ENCODE measurements at regions not wholly inside any gene's neighbourhood (a gene's known extent, or its start where the extent isn't known, plus 50 kb on each side); places are given as distances from the start of the nearest gene placed in this dataset.

- H3K4me3 Mint-ChIP-seq, result no peak overlapping the region
- no peaks in the 10 kb centered on the region for H3K27me3 Mint-ChIP-seq (ENCODE audit: low read depth)
- H3K36me3 Mint-ChIP-seq, result no peaks in the 10 kb centered on the region; the same call in 1 of the 2 replicates
- CTCF ChIA-PET, result no interaction called here
- DNase-seq (ENCODE audit: low spot score) (no peak), ATAC-seq (no peak)
- POLR2A ChIA-PET, result no interaction called here
- H3K9me3 Mint-ChIP-seq, result peaks cover 33% of the 10 kb centered on the region
- no peak overlapping the region for H3K27ac Mint-ChIP-seq
- no peaks in the 10 kb centered on the region for H3K4me1 Mint-ChIP-seq
- TF ChIP-seq MLX (CRISPR knock-in tag; IDR thresholded peaks at IDR 0.05) (no peak), AFF4 (CRISPR knock-in tag; IDR thresholded peaks at IDR 0.05; ENCODE audit: borderline replicate concordance) (no peak), ZMAT4 (CRISPR knock-in tag; IDR thresholded peaks at IDR 0.05) (no peak), ETV6 (CRISPR knock-in tag; IDR thresholded peaks at IDR 0.05) (no peak), NR3C1 (CRISPR knock-in tag; conservative IDR thresholded peaks at IDR 0.05; ENCODE audit: low read depth) (no peak), TEAD4 (CRISPR knock-in tag; IDR thresholded peaks at IDR 0.05) (no peak), ZNF281 (CRISPR knock-in tag; IDR thresholded peaks at IDR 0.05) (no peak), ZNF138 (CRISPR knock-in tag; conservative IDR thresholded peaks at IDR 0.05) (no peak), PRRX2 (CRISPR knock-in tag; IDR thresholded peaks at IDR 0.05) (no peak), FOXK1 (CRISPR knock-in tag; IDR thresholded peaks at IDR 0.05) (no peak), ZNF232 (CRISPR knock-in tag; IDR thresholded peaks at IDR 0.05) (no peak)
- TF ChIP-seq, protein P1, sequence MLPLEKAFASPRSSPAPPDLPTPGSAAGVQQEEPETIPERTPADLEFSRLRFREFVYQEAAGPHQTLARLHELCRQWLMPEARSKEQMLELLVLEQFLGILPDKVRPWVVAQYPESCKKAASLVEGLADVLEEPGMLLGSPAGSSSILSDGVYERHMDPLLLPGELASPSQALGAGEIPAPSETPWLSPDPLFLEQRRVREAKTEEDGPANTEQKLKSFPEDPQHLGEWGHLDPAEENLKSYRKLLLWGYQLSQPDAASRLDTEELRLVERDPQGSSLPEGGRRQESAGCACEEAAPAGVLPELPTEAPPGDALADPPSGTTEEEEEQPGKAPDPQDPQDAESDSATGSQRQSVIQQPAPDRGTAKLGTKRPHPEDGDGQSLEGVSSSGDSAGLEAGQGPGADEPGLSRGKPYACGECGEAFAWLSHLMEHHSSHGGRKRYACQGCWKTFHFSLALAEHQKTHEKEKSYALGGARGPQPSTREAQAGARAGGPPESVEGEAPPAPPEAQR (CRISPR knock-in tag; IDR thresholded peaks at IDR 0.05), result no peak
- TF ChIP-seq, protein P2, sequence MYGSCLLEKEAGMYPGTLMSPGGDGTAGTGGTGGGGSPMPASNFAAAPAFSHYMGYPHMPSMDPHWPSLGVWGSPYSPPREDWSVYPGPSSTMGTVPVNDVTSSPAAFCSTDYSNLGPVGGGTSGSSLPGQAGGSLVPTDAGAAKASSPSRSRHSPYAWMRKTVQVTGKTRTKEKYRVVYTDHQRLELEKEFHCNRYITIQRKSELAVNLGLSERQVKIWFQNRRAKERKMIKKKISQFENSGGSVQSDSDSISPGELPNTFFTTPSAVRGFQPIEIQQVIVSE (CRISPR knock-in tag; IDR thresholded peaks at IDR 0.05; ENCODE audit: borderline replicate concordance), result no peak
- TF ChIP-seq, protein P3, sequence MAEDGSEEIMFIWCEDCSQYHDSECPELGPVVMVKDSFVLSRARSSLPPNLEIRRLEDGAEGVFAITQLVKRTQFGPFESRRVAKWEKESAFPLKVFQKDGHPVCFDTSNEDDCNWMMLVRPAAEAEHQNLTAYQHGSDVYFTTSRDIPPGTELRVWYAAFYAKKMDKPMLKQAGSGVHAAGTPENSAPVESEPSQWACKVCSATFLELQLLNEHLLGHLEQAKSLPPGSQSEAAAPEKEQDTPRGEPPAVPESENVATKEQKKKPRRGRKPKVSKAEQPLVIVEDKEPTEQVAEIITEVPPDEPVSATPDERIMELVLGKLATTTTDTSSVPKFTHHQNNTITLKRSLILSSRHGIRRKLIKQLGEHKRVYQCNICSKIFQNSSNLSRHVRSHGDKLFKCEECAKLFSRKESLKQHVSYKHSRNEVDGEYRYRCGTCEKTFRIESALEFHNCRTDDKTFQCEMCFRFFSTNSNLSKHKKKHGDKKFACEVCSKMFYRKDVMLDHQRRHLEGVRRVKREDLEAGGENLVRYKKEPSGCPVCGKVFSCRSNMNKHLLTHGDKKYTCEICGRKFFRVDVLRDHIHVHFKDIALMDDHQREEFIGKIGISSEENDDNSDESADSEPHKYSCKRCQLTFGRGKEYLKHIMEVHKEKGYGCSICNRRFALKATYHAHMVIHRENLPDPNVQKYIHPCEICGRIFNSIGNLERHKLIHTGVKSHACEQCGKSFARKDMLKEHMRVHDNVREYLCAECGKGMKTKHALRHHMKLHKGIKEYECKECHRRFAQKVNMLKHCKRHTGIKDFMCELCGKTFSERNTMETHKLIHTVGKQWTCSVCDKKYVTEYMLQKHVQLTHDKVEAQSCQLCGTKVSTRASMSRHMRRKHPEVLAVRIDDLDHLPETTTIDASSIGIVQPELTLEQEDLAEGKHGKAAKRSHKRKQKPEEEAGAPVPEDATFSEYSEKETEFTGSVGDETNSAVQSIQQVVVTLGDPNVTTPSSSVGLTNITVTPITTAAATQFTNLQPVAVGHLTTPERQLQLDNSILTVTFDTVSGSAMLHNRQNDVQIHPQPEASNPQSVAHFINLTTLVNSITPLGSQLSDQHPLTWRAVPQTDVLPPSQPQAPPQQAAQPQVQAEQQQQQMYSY (CRISPR knock-in tag; IDR thresholded peaks at IDR 0.05), result no peak
- TF ChIP-seq, protein P4, sequence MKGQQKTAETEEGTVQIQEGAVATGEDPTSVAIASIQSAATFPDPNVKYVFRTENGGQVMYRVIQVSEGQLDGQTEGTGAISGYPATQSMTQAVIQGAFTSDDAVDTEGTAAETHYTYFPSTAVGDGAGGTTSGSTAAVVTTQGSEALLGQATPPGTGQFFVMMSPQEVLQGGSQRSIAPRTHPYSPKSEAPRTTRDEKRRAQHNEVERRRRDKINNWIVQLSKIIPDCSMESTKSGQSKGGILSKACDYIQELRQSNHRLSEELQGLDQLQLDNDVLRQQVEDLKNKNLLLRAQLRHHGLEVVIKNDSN (CRISPR knock-in tag; IDR thresholded peaks at IDR 0.05), result no peak
- TF ChIP-seq, protein P5, sequence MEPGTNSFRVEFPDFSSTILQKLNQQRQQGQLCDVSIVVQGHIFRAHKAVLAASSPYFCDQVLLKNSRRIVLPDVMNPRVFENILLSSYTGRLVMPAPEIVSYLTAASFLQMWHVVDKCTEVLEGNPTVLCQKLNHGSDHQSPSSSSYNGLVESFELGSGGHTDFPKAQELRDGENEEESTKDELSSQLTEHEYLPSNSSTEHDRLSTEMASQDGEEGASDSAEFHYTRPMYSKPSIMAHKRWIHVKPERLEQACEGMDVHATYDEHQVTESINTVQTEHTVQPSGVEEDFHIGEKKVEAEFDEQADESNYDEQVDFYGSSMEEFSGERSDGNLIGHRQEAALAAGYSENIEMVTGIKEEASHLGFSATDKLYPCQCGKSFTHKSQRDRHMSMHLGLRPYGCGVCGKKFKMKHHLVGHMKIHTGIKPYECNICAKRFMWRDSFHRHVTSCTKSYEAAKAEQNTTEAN (CRISPR knock-in tag; IDR thresholded peaks at IDR 0.05), result no peak
Observed at GRCh38 chr5:97955450-97955849, 772.4 kb upstream of the RIOK2 start.

Data from WTC11 (cell line).